ENCODE measurements at regions not wholly inside any gene's neighbourhood (a gene's known extent, or its start where the extent isn't known, plus 50 kb on each side); places are given as distances from the start of the nearest gene placed in this dataset.

DNA sequence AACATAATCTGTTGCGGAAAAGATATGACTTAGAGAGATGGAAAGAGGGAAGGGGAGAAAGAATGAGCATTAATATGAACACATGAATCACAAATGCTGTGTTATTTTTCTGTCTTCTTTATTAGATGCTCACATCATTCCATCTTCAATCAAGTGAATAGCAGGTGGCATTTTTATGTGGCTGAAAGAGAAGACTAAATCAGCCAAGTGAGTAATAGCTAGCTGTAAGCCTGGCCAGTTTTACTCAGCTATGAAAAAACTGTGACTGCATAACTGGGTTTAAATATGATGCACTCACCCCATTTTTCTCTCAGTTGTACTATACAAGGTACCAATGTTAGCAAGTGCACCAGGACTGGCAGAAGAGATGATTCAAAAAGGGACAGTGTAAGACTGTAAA lies 571.1 kb downstream of the JRKL start:
- TF ChIP-seq, protein P1, sequence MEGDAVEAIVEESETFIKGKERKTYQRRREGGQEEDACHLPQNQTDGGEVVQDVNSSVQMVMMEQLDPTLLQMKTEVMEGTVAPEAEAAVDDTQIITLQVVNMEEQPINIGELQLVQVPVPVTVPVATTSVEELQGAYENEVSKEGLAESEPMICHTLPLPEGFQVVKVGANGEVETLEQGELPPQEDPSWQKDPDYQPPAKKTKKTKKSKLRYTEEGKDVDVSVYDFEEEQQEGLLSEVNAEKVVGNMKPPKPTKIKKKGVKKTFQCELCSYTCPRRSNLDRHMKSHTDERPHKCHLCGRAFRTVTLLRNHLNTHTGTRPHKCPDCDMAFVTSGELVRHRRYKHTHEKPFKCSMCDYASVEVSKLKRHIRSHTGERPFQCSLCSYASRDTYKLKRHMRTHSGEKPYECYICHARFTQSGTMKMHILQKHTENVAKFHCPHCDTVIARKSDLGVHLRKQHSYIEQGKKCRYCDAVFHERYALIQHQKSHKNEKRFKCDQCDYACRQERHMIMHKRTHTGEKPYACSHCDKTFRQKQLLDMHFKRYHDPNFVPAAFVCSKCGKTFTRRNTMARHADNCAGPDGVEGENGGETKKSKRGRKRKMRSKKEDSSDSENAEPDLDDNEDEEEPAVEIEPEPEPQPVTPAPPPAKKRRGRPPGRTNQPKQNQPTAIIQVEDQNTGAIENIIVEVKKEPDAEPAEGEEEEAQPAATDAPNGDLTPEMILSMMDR (IDR thresholded peaks at IDR 0.05; ENCODE audit: insufficient read depth, low read length): no peak
- DNase-seq (ENCODE audit: low read depth): no peak
- no peak overlapping the region for H3K4me3 ChIP-seq (ENCODE audit: low read depth, low read length)

DNA sequence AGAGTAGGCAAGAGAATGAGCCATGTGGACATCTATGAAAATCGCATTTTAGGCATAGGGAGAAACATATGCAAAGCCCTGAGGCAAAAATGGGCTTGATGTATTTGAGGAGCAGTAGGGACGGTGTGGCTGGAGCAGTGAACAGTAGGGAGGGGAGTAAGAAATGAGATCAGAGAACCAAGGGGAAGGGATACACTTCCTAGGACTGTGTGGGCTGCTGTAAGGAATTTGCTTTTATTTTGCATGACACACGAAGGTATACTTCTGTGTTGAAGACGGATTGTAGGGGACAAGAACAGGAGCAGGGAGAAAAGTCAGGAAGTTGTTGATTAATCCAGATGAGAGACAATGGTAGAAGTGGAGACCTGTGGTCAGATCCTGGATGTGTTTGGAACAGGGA lies 572.1 kb downstream of the JRKL start:
- TF ChIP-seq, protein P1 (IDR thresholded peaks at IDR 0.05; ENCODE audit: insufficient read depth, low read length): no peak

DNA sequence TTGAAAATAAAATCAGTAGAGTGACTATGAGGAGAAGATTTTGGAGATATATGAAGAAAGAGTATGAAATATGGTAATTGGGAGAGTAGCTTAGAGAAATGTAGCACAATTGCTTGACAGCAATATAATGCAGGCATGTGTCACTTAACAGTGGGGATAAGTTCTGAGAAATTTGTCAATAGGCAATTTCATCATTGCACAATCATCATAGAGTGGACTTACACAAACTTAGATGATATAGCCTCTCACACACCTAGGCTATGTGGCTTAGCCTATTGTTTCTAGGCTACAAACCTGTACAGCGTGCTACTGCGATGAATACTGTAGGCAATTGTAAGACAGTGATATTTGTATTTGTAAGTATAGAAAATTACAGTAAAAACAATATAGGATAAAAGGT lies 573.6 kb downstream of the JRKL start:
- TF ChIP-seq, protein P1 (IDR thresholded peaks at IDR 0.05; ENCODE audit: insufficient read depth, low read length): no peak
- no peak overlapping the region for H3K4me3 ChIP-seq (ENCODE audit: low read depth, low read length)
- DNase-seq (ENCODE audit: low read depth): no peak

More for the DNA sequence above, 572.1 kb downstream of the JRKL start:
- no peak overlapping the region for H3K4me3 ChIP-seq (ENCODE audit: low read depth, low read length)
- DNase-seq (ENCODE audit: low read depth): no peak

DNA sequence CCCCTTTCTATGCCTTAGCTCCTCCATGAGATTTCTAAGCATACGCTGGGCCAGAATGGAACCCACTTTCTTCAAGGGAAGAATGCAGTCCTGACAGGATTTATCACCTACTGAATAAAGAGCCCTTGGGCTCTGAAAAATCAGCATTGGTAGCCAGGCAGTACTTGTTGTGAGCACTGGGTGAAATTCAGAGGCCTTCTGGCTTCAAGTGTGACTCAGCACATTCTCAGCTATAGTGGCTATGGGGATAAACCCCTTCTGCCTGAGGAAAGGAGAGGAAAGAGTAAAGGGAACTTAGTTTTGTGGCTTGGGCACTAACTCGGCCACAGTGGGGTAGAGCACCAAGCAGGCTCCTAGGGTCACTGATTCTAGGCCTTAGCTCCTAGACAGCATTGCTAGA lies 574.8 kb downstream of the JRKL start:
- TF ChIP-seq, protein P1 (IDR thresholded peaks at IDR 0.05; ENCODE audit: insufficient read depth, low read length): no peak
- no peak overlapping the region for H3K4me3 ChIP-seq (ENCODE audit: low read depth, low read length)
- no peak for DNase-seq (ENCODE audit: low read depth)

DNA sequence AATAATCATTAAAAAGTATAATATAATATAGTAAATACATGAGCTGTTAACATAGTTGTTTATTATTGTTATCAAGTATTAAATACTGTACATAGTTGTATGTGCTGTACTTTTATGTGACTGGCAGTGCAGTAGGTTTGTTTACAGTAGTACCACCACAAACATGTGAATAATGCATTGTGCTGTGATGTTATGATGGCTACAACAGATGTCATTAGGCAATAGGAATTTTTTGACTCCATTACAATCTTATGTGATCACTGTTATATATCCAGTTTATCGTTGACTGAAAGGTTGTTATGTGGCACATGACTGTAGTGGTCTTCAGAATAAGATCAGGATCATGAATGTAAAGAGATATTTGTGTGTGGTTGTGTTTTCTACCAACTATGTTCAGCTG lies 577.8 kb downstream of the JRKL start:
- no peak overlapping the region for H3K4me3 ChIP-seq (ENCODE audit: low read depth, low read length)
- TF ChIP-seq, protein P1 (IDR thresholded peaks at IDR 0.05; ENCODE audit: insufficient read depth, low read length): no peak
- no peak for DNase-seq (ENCODE audit: low read depth)

DNA sequence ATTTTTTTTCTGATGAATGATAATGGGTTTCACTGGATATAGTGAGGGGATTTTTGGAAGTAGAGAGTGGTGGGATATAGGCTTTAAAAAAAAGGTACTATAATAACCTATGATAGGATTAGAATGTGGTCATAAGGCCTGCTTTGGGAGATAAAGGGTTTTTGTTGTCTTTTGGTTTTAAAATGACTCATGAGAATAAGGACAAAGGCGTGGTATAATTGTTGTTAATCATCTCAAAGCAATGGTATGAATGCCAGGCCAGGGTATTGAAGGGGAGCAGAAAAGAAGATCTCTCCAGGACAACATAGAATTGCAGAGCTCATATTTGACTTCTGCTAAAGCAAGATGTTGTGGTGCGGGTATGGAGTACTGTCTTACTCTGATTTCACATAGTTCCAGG lies 579.4 kb downstream of the JRKL start:
- H3K4me3 ChIP-seq (ENCODE audit: low read depth, low read length): no peak overlapping the region
- TF ChIP-seq, protein P1 (IDR thresholded peaks at IDR 0.05; ENCODE audit: insufficient read depth, low read length): no peak
- no peak for DNase-seq (ENCODE audit: low read depth)

DNA sequence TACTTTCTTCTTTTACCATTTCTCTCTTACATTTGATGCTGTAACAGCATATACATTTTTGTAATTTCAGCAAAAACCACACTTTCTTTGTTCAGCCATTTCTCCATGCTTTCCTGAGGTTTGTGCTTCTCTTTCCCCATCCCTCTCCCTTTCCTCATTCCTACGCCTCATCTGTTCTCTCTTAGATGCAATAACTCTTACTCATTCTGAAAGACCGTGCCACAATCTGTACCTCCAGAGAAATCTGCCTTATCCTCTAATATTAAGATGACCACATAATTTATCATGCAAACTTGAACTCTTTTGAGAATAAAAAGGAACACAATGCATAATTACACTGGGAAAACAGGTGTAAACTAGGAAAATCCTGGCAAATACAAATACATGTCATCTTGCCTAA lies 588.9 kb downstream of the JRKL start:
- H3K4me3 ChIP-seq (ENCODE audit: low read depth, low read length): no peak overlapping the region
- TF ChIP-seq, protein P1 (IDR thresholded peaks at IDR 0.05; ENCODE audit: insufficient read depth, low read length): no peak
- DNase-seq (ENCODE audit: low read depth): no peak

Measured in fibroblast of the aortic adventitia (primary cell).